H9 (cell line): ENCODE measurements at regions not wholly inside any gene's neighbourhood (a gene's known extent, or its start where the extent isn't known, plus 50 kb on each side); places are given as distances from the start of the nearest gene placed in this dataset.

Source experiments
- DNase-seq: peaks from one replicate; pipeline ENCODE4 v3.0.0-alpha.2; 2017
- H2AFZ ChIP-seq: one replicate; pipeline ENCODE4 v1.6.1; 2013; ENCODE audit warnings: mild to moderate bottlenecking, low read length, control low read depth, moderate library complexity
- H2AK5ac ChIP-seq: 2 replicates; pipeline ENCODE4 v1.6.1; 2013; ENCODE audit warnings: low read length, control low read depth, mixed read lengths; ENCODE audit not compliant: insufficient read length
- H2BK120ac ChIP-seq: one replicate; pipeline ENCODE4 v1.6.1; 2013; ENCODE audit warnings: low read depth, mild to moderate bottlenecking, low read length, control low read depth, inconsistent platforms; ENCODE audit not compliant: poor library complexity, severe bottlenecking
- H2BK12ac ChIP-seq: 2 replicates; pipeline ENCODE4 v1.6.1; 2013; ENCODE audit warnings: low read length, control low read depth, mixed read lengths, low read depth; ENCODE audit not compliant: insufficient read length
- H2BK15ac ChIP-seq: 2 replicates; pipeline ENCODE4 v1.6.1; 2013; ENCODE audit warnings: low read depth, low read length, control low read depth
- H2BK20ac ChIP-seq: one replicate; pipeline ENCODE4 v1.6.1; 2013; ENCODE audit warnings: low read depth, mild to moderate bottlenecking, low read length, control low read depth, inconsistent platforms; ENCODE audit not compliant: poor library complexity, severe bottlenecking
- H2BK5ac ChIP-seq: 2 replicates; pipeline ENCODE4 v1.6.1; 2013; ENCODE audit warnings: low read length, control low read depth, mixed read lengths; ENCODE audit not compliant: insufficient read length
- H3K14ac ChIP-seq: 2 replicates; pipeline ENCODE4 v1.6.1; 2013; ENCODE audit warnings: low read length, control low read depth; ENCODE audit not compliant: insufficient read depth
- H3K18ac ChIP-seq: 2 replicates; pipeline ENCODE4 v1.6.1; 2013; ENCODE audit warnings: low read depth, mild to moderate bottlenecking, mixed read lengths, low read length, control low read depth; ENCODE audit not compliant: insufficient read length
- H3K23ac ChIP-seq: 2 replicates; pipeline ENCODE4 v1.6.1; 2013; ENCODE audit warnings: low read length, control low read depth, mixed read lengths, low read depth; ENCODE audit not compliant: insufficient read length
- H3K23me2 ChIP-seq: 2 replicates; pipeline ENCODE4 v1.6.1; 2013; ENCODE audit warnings: low read depth, mild to moderate bottlenecking, mixed read lengths, low read length, control low read depth; ENCODE audit not compliant: insufficient read length, poor library complexity, severe bottlenecking
- H3K27ac ChIP-seq: 2 replicates; pipeline ENCODE4 v1.5.1; 2013; ENCODE audit warnings: low read length, control low read depth, mixed read lengths, low read depth; ENCODE audit not compliant: insufficient read length
- H3K27me3 ChIP-seq: 2 replicates; pipeline ENCODE4 v1.6.1; 2013; ENCODE audit warnings: low read length, control low read depth, inconsistent platforms; ENCODE audit not compliant: insufficient read depth
- H3K4ac ChIP-seq: 2 replicates; pipeline ENCODE4 v1.6.1; 2013; ENCODE audit warnings: low read depth, mild to moderate bottlenecking, control low read depth, inconsistent platforms, low read length, moderate library complexity
- H3K4me1 ChIP-seq: 2 replicates; pipeline ENCODE4 v1.6.1; 2013; ENCODE audit warnings: low read length, control low read depth, inconsistent platforms; ENCODE audit not compliant: insufficient read depth
- H3K4me2 ChIP-seq: 2 replicates; pipeline ENCODE4 v1.6.1; 2013; ENCODE audit warnings: low read length, control low read depth, mixed read lengths; ENCODE audit not compliant: insufficient read length, insufficient read depth
- H3K56ac ChIP-seq: 2 replicates; pipeline ENCODE4 v1.6.1; 2013; ENCODE audit warnings: low read depth, mild to moderate bottlenecking, mixed read lengths, low read length, control low read depth; ENCODE audit not compliant: insufficient read length
- H3K79me1 ChIP-seq: 2 replicates; pipeline ENCODE4 v1.6.1; 2013; ENCODE audit warnings: low read depth, mild to moderate bottlenecking, moderate library complexity, low read length, control low read depth, inconsistent platforms; ENCODE audit not compliant: insufficient read depth, poor library complexity, severe bottlenecking
- H3K79me2 ChIP-seq: 2 replicates; pipeline ENCODE4 v1.6.1; 2013; ENCODE audit warnings: low read length, control low read depth, inconsistent platforms; ENCODE audit not compliant: insufficient read depth
- H3K9ac ChIP-seq: 2 replicates; pipeline ENCODE4 v1.6.1; 2013; ENCODE audit warnings: low read length, control low read depth, mixed read lengths; ENCODE audit not compliant: insufficient read length; ENCODE audit errors: extremely low read depth
- H3K9me3 ChIP-seq: one replicate; pipeline ENCODE4 v1.6.1; 2013; ENCODE audit warnings: low read depth, low read length, inconsistent platforms; ENCODE audit not compliant: control insufficient read depth
- H3T11ph ChIP-seq: one replicate; pipeline ENCODE4 v1.6.1; 2013; ENCODE audit warnings: mild to moderate bottlenecking, low read length, control low read depth, inconsistent platforms
- H4K20me1 ChIP-seq: one replicate; pipeline ENCODE4 v1.6.1; 2013; ENCODE audit not compliant: control insufficient read depth, insufficient read length, insufficient read depth
- H4K5ac ChIP-seq: 2 replicates; pipeline ENCODE4 v1.6.1; 2013; ENCODE audit warnings: low read depth, mild to moderate bottlenecking, mixed read lengths, low read length, control low read depth; ENCODE audit not compliant: insufficient read length
- H4K8ac ChIP-seq: replicated peaks from 2 replicates; pipeline ENCODE4 v1.6.1; 2013; ENCODE audit warnings: low read length, control low read depth, mixed read lengths, low read depth; ENCODE audit not compliant: insufficient read length
- H4K91ac ChIP-seq: 2 replicates; pipeline ENCODE4 v1.6.1; 2013; ENCODE audit warnings: low read depth, mild to moderate bottlenecking, moderate library complexity, mixed read lengths, low read length, control low read depth; ENCODE audit not compliant: insufficient read length
- H3K27ac Mint-ChIP-seq, 3 experiments: 2 replicates in 2 of 3; 3 replicates in 1 of 3; pipeline ENCODE4 v1.8.0; 2020 to 2021; ENCODE audit warnings: mixed read lengths in 3 of 3, mild to moderate bottlenecking in 1 of 3, moderate library complexity in 1 of 3
- H3K27me3 Mint-ChIP-seq: 2 replicates; pipeline ENCODE4 v1.8.0; 2021; ENCODE audit warnings: low read depth, mild to moderate bottlenecking, moderate library complexity, mixed read lengths
- H3K36me3 Mint-ChIP-seq, 3 experiments: 2 replicates in 2 of 3; 3 replicates in 1 of 3; pipeline ENCODE4 v1.8.0; 2020 to 2021; ENCODE audit warnings: low read depth in 3 of 3, mixed read lengths in 3 of 3; ENCODE audit not compliant: insufficient read depth in 1 of 3
- H3K4me1 Mint-ChIP-seq, 2 experiments: 2 replicates each; pipeline ENCODE4 v1.8.0; 2020; ENCODE audit warnings: mixed read lengths in 2 of 2
- H3K4me3 Mint-ChIP-seq, 2 experiments: 2 replicates in 1 of 2; 3 replicates in 1 of 2; pipeline ENCODE4 v1.8.0; 2020 to 2021; ENCODE audit warnings: mild to moderate bottlenecking in 2 of 2, mixed read lengths in 2 of 2, moderate library complexity in 1 of 2
- H3K9me3 Mint-ChIP-seq, 2 experiments: 2 replicates in 1 of 2; 3 replicates in 1 of 2; pipeline ENCODE4 v1.8.0; 2020; ENCODE audit warnings: mild to moderate bottlenecking in 2 of 2, mixed read lengths in 2 of 2, moderate library complexity in 1 of 2
- CTCF ChIP-seq: fragments of 200-600 bp; sonication (generic); conservative IDR thresholded peaks from 3 replicates; pipeline ENCODE4 v1.8.0; 2021; ENCODE audit warnings: antibody characterized with exemption, mild to moderate bottlenecking
- WGBS: extraction: QIAGEN DNeasy Blood & Tissue Kit; methylation state at CpG from one replicate; pipeline ENCODE4 v1.1.7; 2013; ENCODE audit warnings: missing lambda C conversion rate, low lambda C conversion rate, mixed read lengths; ENCODE audit not compliant: insufficient read length; ENCODE audit errors: extremely low coverage; 5-methylcytosine and 5-hydroxymethylcytosine counted together

- no peak overlapping the region for H2AK5ac ChIP-seq
- no peaks in the 10 kb centered on the region for H3K9me3 ChIP-seq
- H3T11ph ChIP-seq = no peak overlapping the region
- DNase-seq = no peak
- H4K91ac ChIP-seq = no peak overlapping the region
- no peaks in the 10 kb centered on the region for H3K23me2 ChIP-seq
- no peak overlapping the region for H3K27ac ChIP-seq
- H3K79me2 ChIP-seq = no peaks in the 10 kb centered on the region
- H3K14ac ChIP-seq = no peak overlapping the region
- no peak overlapping the region for H2AFZ ChIP-seq
- no peaks in the 10 kb centered on the region for H3K79me1 ChIP-seq
- H2BK15ac ChIP-seq = no peak overlapping the region
- WGBS = no CpG with 5 or more reads among the region's 3 CpGs
- TF ChIP-seq CTCF = no peak
- H3K23ac ChIP-seq = no peak overlapping the region
- H3K18ac ChIP-seq = no peak overlapping the region
- no peak overlapping the region for H3K56ac ChIP-seq
- H3K9ac ChIP-seq = no peak overlapping the region
- peaks cover 3 to 6% of the 10 kb centered on the region in 2 experiments; a peak in 2 of 5 replicates for H3K9me3 Mint-ChIP-seq
- no peak overlapping the region for H3K27ac Mint-ChIP-seq
- H3K4ac ChIP-seq = no peak overlapping the region
- H3K4me2 ChIP-seq = no peak overlapping the region
- H4K5ac ChIP-seq = no peak overlapping the region
- no peak overlapping the region for H2BK20ac ChIP-seq
- peaks cover 0 to 4% (median 0%) of the 10 kb centered on the region in 3 experiments; a peak in 2 of 7 replicates for H3K36me3 Mint-ChIP-seq
- no peaks in the 10 kb centered on the region; the same call in 1 of the 2 replicates for H3K27me3 Mint-ChIP-seq
- H3K4me1 Mint-ChIP-seq = no peaks in the 10 kb centered on the region
- no peaks in the 10 kb centered on the region for H3K27me3 ChIP-seq
- no peak overlapping the region for H3K4me3 Mint-ChIP-seq
- no peak overlapping the region for H2BK12ac ChIP-seq
- no peaks in the 10 kb centered on the region for H3K4me1 ChIP-seq
- no peak overlapping the region for H4K8ac ChIP-seq
- no peak overlapping the region for H2BK120ac ChIP-seq
- H4K20me1 ChIP-seq = no peaks in the 10 kb centered on the region
- H2BK5ac ChIP-seq = no peak overlapping the region
These were observed 171.5 kb downstream of the ASCL1 start for GRCh38 chr12:103128862-103129501.
